Glutamatergic neuron (in vitro differentiated cells): ENCODE measurements at regions not wholly inside any gene's neighbourhood (a gene's known extent, or its start where the extent isn't known, plus 50 kb on each side); places are given as distances from the start of the nearest gene placed in this dataset.

Source experiments
- DNase-seq: peaks from one replicate; pipeline ENCODE4 v3.0.0; 2022
- H3K27ac Mint-ChIP-seq: one replicate; pipeline ENCODE4 v1.8.0; 2020; ENCODE audit warnings: mild to moderate bottlenecking, mixed read lengths, inconsistent platforms; ENCODE audit not compliant: unreplicated experiment
- H3K27me3 Mint-ChIP-seq: one replicate; pipeline ENCODE4 v1.8.0; 2020; ENCODE audit warnings: mild to moderate bottlenecking, moderate library complexity, mixed read lengths, inconsistent platforms; ENCODE audit not compliant: unreplicated experiment
- H3K36me3 Mint-ChIP-seq: one replicate; pipeline ENCODE4 v1.8.0; 2020; ENCODE audit warnings: mild to moderate bottlenecking, mixed read lengths, inconsistent platforms; ENCODE audit not compliant: unreplicated experiment
- H3K4me1 Mint-ChIP-seq: one replicate; pipeline ENCODE4 v1.8.0; 2020; ENCODE audit warnings: mild to moderate bottlenecking, low read depth, mixed read lengths, inconsistent platforms; ENCODE audit not compliant: unreplicated experiment
- H3K4me3 Mint-ChIP-seq: one replicate; pipeline ENCODE4 v1.8.0; 2020; ENCODE audit warnings: mild to moderate bottlenecking, mixed read lengths, inconsistent platforms; ENCODE audit not compliant: unreplicated experiment
- H3K9me3 Mint-ChIP-seq: one replicate; pipeline ENCODE4 v1.8.0; 2020; ENCODE audit warnings: mild to moderate bottlenecking, moderate library complexity, mixed read lengths, inconsistent platforms; ENCODE audit not compliant: unreplicated experiment
- TF ChIP-seq, protein P1 (sequence below): fragments of 200-600 bp; sonication (generic); IDR thresholded peaks from one replicate; pipeline ENCODE4 v1.5.0; 2021; ENCODE audit not compliant: partially characterized antibody, unreplicated experiment

DNA sequence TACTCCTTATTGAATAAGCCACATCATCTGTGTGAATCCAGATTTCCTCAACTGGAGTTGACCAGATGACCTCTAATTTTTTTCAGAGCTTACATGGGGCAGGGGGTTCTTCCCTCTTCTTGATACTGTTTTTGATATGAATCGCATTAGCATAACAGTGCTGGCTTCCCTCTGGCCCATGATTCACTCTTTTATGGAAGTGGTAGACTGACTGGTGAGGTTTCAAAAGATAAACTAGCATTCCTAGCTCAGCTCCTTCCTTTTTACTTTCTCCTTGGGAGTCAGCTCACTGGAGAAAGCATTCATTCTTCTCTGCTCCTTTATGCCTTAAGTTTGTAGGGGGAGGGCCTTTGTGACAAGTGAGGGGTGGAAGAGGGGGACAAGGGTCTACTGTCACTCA, 161.0 kb upstream of the FGF13 start:
- no peaks in the 10 kb centered on the region for H3K9me3 Mint-ChIP-seq

DNA sequence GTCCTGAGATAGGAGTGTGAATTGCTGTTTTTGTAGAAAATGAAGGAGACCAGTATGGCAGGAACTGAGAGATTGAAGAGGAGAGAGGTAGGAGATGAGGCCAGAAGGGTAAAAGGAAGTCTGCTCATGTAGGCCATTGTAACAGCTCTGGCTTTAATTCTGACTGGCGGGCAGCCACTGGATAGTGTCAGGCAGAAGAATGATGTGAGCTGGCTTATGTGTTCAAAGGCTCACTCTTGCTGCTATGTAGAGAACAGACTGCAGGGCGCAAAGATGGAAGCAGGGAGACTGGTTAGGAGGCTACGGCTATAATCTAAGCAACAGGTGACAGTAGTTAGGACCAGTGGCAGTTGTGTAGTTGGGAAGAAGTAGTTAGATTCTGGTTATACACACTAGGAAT, 160.2 kb upstream of the FGF13 start:
- H3K27ac Mint-ChIP-seq = no peak overlapping the region
- peaks cover 3% of the 10 kb centered on the region for H3K27me3 Mint-ChIP-seq
- TF ChIP-seq, protein P1, sequence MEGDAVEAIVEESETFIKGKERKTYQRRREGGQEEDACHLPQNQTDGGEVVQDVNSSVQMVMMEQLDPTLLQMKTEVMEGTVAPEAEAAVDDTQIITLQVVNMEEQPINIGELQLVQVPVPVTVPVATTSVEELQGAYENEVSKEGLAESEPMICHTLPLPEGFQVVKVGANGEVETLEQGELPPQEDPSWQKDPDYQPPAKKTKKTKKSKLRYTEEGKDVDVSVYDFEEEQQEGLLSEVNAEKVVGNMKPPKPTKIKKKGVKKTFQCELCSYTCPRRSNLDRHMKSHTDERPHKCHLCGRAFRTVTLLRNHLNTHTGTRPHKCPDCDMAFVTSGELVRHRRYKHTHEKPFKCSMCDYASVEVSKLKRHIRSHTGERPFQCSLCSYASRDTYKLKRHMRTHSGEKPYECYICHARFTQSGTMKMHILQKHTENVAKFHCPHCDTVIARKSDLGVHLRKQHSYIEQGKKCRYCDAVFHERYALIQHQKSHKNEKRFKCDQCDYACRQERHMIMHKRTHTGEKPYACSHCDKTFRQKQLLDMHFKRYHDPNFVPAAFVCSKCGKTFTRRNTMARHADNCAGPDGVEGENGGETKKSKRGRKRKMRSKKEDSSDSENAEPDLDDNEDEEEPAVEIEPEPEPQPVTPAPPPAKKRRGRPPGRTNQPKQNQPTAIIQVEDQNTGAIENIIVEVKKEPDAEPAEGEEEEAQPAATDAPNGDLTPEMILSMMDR = no peak
- no peaks in the 10 kb centered on the region for H3K9me3 Mint-ChIP-seq
- H3K4me1 Mint-ChIP-seq = no peaks in the 10 kb centered on the region
- DNase-seq = no peak
- no peak overlapping the region for H3K4me3 Mint-ChIP-seq
- no peaks in the 10 kb centered on the region for H3K36me3 Mint-ChIP-seq

More for the DNA sequence above, 161.0 kb upstream of the FGF13 start:
- H3K4me3 Mint-ChIP-seq = no peak overlapping the region
- no peak overlapping the region for H3K27ac Mint-ChIP-seq
- no peaks in the 10 kb centered on the region for H3K36me3 Mint-ChIP-seq
- peaks cover 3% of the 10 kb centered on the region for H3K27me3 Mint-ChIP-seq
- TF ChIP-seq, protein P1 = no peak
- no peaks in the 10 kb centered on the region for H3K4me1 Mint-ChIP-seq
- no peak for DNase-seq

DNA sequence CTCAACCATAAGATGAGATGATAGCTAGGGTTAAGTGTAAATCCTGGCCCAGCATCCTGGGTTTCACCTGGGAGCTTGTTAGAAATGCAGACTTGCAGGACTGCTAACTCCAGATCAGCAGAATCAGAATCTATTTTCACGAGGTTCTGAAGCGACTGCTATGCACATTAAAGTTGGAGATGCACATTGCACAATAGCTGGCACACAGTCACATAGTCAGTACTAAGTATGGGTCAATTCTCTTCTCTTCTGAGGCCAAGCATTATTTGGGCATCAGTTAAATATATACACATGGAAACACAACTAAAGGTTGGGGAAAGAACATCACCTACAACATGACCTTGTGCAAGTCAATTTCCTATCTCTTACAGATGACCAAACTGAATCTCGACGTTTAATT, 155.1 kb upstream of the FGF13 start:
- DNase-seq = no peak
- H3K27me3 Mint-ChIP-seq = peaks cover 2% of the 10 kb centered on the region
- H3K4me1 Mint-ChIP-seq = no peaks in the 10 kb centered on the region
- no peaks in the 10 kb centered on the region for H3K9me3 Mint-ChIP-seq
- H3K4me3 Mint-ChIP-seq = no peak overlapping the region
- TF ChIP-seq, protein P1 = no peak
- no peaks in the 10 kb centered on the region for H3K36me3 Mint-ChIP-seq
- no peak overlapping the region for H3K27ac Mint-ChIP-seq

DNA sequence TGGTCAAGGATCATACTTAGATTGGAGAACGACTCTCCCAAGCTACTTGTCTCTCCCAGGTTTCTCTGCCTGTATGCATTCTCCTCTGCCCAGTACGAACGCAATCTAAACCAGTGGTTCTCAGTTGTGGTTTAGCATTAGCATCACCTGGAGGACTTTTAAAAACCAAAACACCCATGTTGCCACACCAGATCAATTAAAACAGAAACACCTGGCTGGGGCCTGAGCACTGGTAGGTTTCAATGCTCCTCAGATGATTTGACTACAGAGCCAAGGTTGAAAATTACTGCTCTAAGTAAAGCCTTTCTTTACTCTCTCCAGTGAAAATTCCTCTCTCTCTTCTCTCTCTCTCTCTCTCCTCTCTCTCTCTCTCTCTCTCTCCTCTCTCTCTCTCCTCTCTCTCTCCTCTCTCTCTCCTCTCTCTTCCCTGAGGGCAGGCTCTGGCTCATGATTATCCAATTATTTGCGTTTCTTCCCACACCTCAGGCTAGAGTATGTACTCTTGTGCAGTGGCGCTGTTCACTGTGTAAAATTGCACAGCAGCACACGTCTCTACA, 153.7 kb upstream of the FGF13 start:
- no peak for DNase-seq
- Mint-ChIP-seq H3K9me3 (no peaks in the 10 kb centered on the region), H3K36me3 (no peaks in the 10 kb centered on the region), H3K4me1 (no peaks in the 10 kb centered on the region), H3K4me3 (no peak overlapping the region), H3K27me3 (peaks cover 2% of the 10 kb centered on the region), H3K27ac (no peak overlapping the region)
- TF ChIP-seq, protein P1 = no peak

DNA sequence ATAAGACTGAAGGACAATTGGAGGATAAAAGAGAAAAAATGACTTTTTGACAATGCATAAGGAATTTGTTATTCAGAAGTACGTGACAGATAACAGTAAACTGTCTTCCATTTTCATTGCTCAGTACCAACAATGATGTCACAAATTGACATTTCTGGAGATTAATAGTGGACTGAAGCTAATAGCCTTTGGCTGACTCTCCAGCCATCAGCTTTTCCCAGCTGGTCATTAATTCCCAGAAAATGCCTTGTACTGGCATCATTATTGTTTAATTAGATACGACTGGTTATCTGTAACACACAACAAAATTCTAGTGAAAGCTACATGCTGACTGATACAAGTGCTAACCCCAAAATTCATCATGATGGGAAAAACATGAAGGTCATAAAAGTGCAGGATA, 147.9 kb upstream of the FGF13 start:
- no peak overlapping the region for H3K4me3 Mint-ChIP-seq
- no peaks in the 10 kb centered on the region for H3K36me3 Mint-ChIP-seq
- H3K9me3 Mint-ChIP-seq = no peaks in the 10 kb centered on the region
- H3K27me3 Mint-ChIP-seq = no peaks in the 10 kb centered on the region
- H3K27ac Mint-ChIP-seq = no peak overlapping the region
- DNase-seq = no peak
- H3K4me1 Mint-ChIP-seq = no peaks in the 10 kb centered on the region
- TF ChIP-seq, protein P1 = no peak
